HG03342 (cell line): ENCODE measurements at regions not wholly inside any gene's neighbourhood (a gene's known extent, or its start where the extent isn't known, plus 50 kb on each side); places are given as distances from the start of the nearest gene placed in this dataset.

ENCODE experiments used
- ATAC-seq: cut with Tn5 transposase; IDR thresholded peaks from one replicate; pipeline ENCODE4 v1.9.1; 2021; ENCODE audit warnings: mild to moderate bottlenecking, moderate library complexity; ENCODE audit not compliant: unreplicated experiment

DNA sequence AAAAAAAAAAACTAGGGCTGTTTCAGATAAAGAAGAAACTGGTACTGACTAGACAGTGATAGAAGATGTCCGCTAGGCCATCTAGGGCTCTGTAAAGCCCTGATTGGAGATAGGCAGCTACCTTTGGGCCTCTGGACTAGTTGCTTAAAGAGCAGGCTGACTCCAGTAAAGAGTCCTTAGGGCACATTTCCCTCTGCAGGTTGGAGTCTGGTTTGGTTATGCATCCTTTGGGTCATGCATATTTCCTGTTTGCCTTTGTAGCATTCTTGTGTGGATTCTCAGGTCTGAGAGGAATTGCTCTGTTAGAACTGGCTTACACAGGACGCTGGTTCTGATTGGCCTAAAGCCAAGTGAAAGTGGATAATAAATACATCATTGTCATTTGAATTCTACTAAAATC, 165.5 kb upstream of the LRRN1 start:
- no peak for ATAC-seq

- ATAC-seq = no peak
These were observed 166.8 kb upstream of the LRRN1 start for GRCh38 chr3:3632449-3632848.

DNA sequence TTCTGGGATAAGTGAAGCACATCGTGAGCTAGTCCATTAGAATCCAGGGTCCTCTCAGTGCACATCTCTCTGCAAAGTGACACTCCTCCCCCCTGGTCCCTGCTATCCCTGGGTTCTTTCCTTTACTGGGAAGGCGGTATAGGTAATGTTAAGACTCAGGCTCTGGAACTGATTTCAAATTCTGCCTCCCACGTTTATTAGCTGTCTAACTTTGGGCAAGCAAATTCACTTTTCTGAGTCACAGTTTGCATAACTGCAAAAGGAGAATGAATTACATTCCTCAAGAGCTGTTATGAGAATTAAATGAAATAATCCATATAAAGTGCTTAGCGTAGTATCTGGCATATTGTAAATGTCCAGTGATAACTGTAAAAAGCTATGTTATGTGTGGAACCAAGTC, 168.1 kb upstream of the LRRN1 start:
- no peak for ATAC-seq

DNA sequence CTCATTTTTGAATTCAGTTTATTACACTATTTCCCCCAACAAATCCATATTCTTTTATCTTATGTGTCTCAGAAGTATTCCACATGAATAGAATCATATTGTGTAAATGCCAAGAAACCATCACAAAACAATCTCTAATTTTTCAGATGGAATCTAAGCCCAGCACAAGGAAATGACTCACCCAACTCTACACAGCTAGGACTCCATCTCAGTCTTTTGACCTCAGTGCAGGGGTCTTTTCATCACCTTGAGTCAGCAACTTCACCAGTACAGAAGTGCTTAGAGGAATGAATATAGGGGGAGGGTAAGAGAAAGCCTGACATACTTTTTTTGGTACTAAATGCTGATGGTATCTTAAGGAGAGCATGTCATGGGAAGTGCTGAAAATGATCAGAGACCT, 169.3 kb upstream of the LRRN1 start:
- no peak for ATAC-seq

- peak; percentile 84 for ATAC-seq
These were observed 170.4 kb upstream of the LRRN1 start for GRCh38 chr3:3628676-3629328.

DNA sequence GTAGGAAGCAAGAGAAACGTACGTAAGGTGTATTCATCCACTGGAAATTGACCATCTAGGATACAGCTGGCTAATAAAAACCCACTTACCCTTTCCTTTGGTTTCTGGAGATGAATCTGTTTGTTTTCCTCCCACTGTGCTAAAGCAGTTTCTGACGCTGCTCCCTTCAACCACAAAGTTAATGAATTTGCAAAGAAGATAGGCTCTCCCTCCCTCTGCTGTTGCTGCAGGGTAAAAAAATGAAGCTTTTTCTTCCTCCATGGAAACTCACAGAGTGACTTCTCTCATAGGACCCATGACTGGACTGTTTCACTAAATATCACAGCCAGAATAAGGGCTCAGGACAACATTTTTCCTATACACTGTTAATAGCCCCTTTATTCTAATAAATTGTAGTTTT, 172.1 kb upstream of the LRRN1 start:
- ATAC-seq = no peak

DNA sequence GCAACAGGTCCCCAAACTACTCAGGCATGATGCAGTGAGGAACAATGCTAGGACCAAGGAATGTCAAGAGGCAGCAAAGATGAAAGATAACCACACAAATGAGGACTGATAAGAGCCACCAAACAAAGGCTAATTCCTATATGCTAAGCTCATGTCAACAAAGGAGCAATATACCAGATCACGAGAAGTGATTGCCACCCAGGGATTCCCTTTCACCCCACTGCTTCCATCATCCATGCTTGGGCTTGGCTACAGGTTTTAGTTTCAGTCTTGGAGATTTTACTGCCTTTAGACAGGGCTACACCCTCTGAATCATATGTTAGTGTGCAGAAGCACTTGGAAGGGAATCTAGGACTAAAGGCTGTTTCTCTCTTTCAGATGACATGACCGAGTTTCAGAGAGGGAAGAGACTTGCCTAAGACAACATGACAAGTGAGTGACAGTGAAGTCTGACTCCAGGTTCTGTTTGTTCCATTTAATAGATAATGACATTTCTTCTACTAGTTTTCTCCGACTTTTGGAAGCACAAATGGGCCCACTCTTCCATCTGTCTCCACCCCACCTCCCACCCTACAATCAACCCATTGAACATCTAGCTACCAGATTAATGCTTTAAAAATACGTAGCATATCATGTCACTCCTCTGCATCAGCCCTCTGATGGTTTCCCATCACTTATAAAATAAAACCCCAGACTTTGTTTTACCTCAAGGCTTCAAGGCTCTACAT, 173.5 kb upstream of the LRRN1 start:
- ATAC-seq = no peak

GRCh38 chr3:3619815-3620214, 179.4 kb upstream of the LRRN1 start:
- ATAC-seq = no peak

DNA sequence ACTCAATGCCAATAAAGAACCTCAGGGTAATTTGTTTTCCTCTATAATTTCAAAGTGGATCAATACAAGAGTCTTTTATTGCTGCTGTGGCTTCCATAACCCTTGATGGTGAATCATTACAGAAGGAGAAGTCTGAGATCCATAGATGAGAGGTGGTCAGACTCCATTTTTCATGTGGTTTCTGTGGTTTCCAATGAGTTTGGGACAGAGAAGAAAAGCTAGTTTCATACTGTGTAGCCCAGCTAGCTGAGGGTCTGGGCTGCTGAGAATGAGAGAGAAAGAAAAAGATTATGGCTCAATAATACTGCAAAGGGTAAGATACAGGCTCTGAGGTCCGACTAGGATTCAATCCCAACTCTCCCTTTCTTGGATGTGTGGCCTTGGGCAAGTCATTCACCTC, 180.6 kb upstream of the LRRN1 start:
- no peak for ATAC-seq

GRCh38 chr3:3615533-3615932, 183.7 kb upstream of the LRRN1 start:
- ATAC-seq = no peak

GRCh38 chr3:3610581-3611298, 188.5 kb upstream of the LRRN1 start:
- ATAC-seq = no peak

- ATAC-seq = no peak
These were observed 192.9 kb upstream of the LRRN1 start for GRCh38 chr3:3606321-3606720.

- ATAC-seq = no peak
These were observed 194.0 kb upstream of the LRRN1 start for GRCh38 chr3:3605226-3605625.

DNA sequence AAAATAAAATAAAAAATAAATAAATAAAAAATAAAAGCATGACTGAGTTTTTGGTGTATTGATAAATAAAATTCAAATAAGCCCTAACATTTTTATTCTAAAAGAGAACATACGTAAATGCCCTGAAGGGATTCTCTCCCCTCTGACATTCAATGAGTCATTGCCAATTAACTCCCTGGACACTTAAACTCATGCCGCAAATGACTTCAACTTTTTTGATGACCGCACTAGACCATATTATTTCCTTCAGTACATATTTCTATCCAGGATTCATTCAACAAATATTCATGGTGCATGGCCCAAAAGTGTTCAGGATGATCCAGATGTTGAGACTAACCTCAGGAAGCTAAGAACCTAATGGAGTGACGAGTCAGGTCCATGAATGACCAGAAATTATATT, 195.9 kb upstream of the LRRN1 start:
- ATAC-seq = no peak

DNA sequence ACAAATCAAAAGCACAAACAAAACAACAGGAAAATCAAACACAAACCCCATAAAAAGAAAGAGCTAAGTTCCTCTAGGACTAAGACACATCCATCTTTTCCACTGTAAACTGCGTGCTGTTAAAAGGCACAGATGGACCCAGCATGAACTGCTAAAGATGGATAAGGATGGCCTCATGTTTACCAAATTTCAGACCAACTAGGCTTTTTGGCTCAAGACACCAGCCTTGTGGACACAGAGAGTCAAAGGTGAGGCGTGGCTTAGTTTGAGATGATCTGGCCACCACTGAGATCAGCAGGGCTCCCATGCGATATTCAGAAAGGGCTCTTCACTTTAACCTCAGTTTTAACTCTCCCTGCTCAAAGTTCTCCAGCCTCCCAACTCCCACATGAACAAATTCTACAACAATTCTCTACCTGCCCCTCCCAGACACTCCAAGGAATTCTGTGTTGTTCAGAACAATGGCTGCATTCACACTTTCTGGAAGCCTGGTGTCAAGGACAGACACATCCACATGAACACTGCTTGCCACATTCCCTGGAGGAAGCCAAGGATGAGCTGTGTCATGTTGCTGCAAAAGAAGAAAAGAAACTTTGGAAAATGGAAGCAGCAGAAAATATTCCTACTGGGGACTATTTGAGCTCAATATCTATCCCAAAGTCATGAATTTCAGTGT, 198.4 kb upstream of the LRRN1 start:
- ATAC-seq = no peak

- ATAC-seq = no peak
These were observed 200.2 kb upstream of the LRRN1 start for GRCh38 chr3:3599016-3599415.

DNA sequence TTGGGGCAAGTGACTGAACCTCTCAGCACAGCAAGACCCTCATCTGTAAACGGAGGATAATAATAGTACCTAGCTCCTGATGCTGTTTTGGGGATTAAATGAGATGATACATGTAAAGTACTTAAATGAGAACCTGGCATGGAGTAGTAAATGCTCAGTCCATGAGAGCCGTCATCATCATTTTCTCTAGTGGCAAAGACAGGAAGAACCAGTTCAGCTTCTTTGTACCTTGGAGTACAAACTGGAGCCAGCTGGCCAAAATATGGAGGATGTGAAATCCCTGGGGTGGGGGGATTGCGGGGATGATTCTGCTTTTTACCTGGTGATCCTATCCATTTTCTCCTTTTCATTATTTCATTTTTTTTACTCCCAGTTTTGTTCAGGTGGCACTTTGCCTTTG, 204.2 kb upstream of the LRRN1 start:
- ATAC-seq = no peak

DNA sequence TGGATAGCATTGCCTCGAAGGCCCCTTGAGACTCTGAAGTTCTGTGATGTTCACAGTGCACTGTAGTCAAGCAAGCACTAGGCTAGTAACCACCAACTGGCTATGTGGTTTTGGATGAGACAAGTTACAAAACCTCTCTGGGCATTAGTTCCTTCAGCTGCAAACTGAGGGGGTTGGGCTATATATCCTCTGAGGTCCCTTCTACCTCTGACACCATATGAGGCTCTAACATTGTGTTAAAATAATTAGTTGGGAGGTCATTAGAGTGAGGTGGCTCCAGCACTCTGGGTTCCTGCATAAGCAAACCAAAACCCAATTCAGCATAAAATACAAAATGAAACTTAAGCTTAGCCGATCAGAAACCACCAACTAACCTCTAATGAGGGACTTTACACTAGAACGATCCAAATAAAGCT, 209.5 kb upstream of the LRRN1 start:
- ATAC-seq = peak; percentile 98

DNA sequence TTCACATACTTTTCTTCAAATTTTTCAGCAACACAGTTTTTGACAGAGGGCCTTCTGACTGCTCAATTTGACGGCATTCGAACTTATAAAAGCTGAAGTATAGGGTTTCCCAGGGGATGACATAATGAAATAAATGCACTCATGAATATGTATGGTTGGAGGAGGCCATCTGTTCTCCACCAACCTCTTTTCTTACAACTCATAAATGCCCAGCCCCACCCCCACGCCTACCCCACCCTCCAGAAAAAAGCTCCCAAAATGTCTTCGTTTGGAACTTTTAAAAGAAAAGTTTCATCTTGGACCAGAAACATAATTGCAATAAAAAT, 211.6 kb upstream of the LRRN1 start:
- no peak for ATAC-seq

GRCh38 chr3:3586843-3587646, 212.2 kb upstream of the LRRN1 start:
- no peak for ATAC-seq

DNA sequence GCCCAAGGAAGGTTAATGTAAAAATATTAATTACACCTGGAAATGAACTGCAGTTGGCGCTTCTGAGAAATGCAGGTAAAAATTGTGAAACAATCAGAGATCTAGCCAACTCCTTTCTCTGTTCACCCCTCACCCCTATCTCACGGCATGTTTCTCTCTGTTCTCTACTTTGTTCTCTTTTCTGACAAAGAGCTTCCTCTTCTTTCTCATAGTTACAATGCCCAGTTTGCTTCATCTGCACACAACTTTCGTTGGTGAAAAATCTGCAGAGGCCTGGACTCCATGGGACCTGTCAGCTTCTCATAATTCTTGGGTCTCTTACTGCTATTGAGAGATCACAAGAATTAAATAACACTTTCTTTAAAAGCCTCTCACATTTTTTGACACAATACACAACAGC, 212.9 kb upstream of the LRRN1 start:
- no peak for ATAC-seq
